ENCODE measurements at regions not wholly inside any gene's neighbourhood (a gene's known extent, or its start where the extent isn't known, plus 50 kb on each side); places are given as distances from the start of the nearest gene placed in this dataset.

GRCh38 chr9:86733929-86734328 is 213.4 kb downstream of the GAS1 start:
- TF ChIP-seq CTCF (conservative IDR thresholded peaks at IDR 0.05 in 1 of 2, IDR thresholded peaks at IDR 0.05 in 1 of 2; ENCODE audit: low read depth in 1 of 2, low read length in 2 of 2): no peak
- no peak for TF ChIP-seq EZH2 (IDR thresholded peaks at IDR 0.05; ENCODE audit: low read length, missing control alignments)

Measured in fibroblast of lung (primary cell).